HEK293T (cell line): ENCODE measurements at regions not wholly inside any gene's neighbourhood (a gene's known extent, or its start where the extent isn't known, plus 50 kb on each side); places are given as distances from the start of the nearest gene placed in this dataset.

Source experiments
- ARNT ChIP-seq: fragments of 450-650 bp; IDR thresholded peaks from 2 replicates; pipeline ENCODE4 v1.6.1; 2017; ENCODE audit warnings: mild to moderate bottlenecking
- ELF4 ChIP-seq: fragments of 450-650 bp; IDR thresholded peaks from 2 replicates; pipeline ENCODE4 v1.6.1; 2017; ENCODE audit warnings: antibody characterized with exemption
- FOXA1 ChIP-seq: fragments of 450-650 bp; IDR thresholded peaks from 2 replicates; pipeline ENCODE4 v1.6.1; 2016; ENCODE audit warnings: mild to moderate bottlenecking
- L3MBTL2 ChIP-seq: fragments of 450-650 bp; conservative IDR thresholded peaks from 2 replicates; pipeline ENCODE4 v1.6.1; 2016; ENCODE audit warnings: mild to moderate bottlenecking
- PKNOX1 ChIP-seq: fragments of 450-650 bp; IDR thresholded peaks from 2 replicates; pipeline ENCODE4 v1.6.1; 2016
- SP1 ChIP-seq: fragments of 450-650 bp; IDR thresholded peaks from 2 replicates; pipeline ENCODE4 v1.6.1; 2017
- SUZ12 ChIP-seq: fragments of 450-650 bp; IDR thresholded peaks from 2 replicates; pipeline ENCODE4 v1.6.1; 2016; ENCODE audit warnings: mild to moderate bottlenecking
- TARDBP ChIP-seq: fragments of 450-650 bp; IDR thresholded peaks from 2 replicates; pipeline ENCODE4 v1.6.1; 2016
- ZNF384 ChIP-seq: fragments of 450-650 bp; IDR thresholded peaks from 2 replicates; pipeline ENCODE4 v1.6.1; 2016

- TF ChIP-seq TARDBP (no peak), SP1 (no peak), ARNT (no peak), FOXA1 (no peak), L3MBTL2 (no peak), ZNF384 (no peak), SUZ12 (no peak), ELF4 (no peak), PKNOX1 (no peak)
Observed at GRCh38 chr5:74289238-74289637, 351.3 kb downstream of the ENC1 start.
